ENCODE measurements at regions not wholly inside any gene's neighbourhood (a gene's known extent, or its start where the extent isn't known, plus 50 kb on each side); places are given as distances from the start of the nearest gene placed in this dataset.

GRCh38 chr11:11038782-11039181 is 180.9 kb upstream of the ZBED5 start:
- no peak for DNase-seq

- no peak for DNase-seq
These were observed 180.5 kb upstream of the ZBED5 start for GRCh38 chr11:11038352-11038751.

GRCh38 chr11:11036848-11037732 is 179.2 kb upstream of the ZBED5 start:
- peak in 3 of 5 donors; percentile 16 to 46 (median 37) for DNase-seq

DNA sequence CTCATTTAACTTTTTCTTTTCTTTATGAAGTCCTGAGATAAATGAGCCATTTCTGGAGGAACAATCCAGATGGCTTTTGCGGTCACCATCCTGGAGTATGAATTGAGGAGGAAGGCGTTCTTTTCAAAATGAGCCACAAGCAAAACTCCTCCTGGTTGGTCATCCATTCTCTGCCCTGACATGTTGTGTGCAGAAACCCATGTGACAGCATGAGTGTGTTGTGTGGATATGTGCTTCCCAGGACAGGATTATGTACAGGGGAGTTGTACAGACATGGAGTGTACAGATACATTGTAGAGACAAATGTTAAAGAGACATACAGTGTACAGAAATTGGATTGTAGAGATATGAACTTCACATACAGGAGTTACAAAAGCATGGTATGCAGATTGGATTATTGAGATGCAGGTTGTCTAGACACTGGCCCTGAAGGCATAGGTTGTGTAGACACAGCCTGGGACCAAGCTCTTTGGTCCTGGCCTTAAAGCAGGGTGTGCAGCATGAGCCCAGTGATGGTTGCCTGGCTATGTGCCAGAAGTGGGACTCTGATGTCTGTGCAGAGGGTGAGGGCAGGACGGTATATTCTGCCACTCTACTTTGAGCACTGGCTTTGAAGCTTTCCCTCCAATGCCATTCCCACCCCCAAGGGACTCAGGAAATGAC is 178.5 kb upstream of the ZBED5 start:
- no peak for DNase-seq

GRCh38 chr11:11035331-11035730 is 177.5 kb upstream of the ZBED5 start:
- DNase-seq, result no peak

GRCh38 chr11:11034476-11034875 is 176.6 kb upstream of the ZBED5 start:
- DNase-seq, result no peak

DNA sequence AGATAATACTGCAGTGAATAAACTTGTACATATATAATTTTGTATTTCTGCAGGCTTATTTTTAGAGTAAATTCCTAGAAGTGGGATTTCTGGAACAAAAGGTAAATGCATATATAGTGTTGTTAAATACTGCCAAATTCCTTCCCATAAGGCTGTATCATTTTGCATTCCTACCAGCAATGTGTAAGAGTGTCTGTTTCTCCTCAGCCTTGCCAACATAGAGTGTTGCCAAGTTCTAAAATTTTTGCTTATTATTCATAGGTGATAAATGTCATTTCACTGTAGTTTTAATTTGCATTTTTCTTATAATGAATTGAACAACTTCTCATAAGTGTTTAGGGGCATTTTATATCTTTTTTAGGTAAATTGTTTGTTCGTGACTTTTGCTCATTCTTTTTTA is 174.2 kb upstream of the ZBED5 start:
- DNase-seq, result no peak

DNA sequence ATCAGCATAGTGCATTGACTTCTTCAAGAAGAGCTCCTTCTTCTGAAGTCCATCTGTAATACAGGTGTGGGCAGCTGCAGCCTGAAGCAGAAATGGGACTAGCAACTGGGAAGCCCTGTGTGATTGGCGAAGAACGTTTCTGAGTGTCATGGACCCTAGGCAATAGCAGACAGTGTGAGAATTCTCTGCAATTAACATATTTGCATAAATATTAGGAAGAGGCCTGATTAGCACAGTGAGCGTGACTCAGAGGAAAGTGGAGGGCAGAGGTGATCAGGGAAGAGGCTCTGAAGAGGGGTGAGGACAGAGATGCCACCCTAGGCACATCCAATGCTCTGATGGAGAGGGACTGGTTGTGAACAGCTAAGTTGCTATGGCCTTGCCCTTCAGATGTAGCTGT is 171.2 kb upstream of the ZBED5 start:
- DNase-seq, result no peak

DNA sequence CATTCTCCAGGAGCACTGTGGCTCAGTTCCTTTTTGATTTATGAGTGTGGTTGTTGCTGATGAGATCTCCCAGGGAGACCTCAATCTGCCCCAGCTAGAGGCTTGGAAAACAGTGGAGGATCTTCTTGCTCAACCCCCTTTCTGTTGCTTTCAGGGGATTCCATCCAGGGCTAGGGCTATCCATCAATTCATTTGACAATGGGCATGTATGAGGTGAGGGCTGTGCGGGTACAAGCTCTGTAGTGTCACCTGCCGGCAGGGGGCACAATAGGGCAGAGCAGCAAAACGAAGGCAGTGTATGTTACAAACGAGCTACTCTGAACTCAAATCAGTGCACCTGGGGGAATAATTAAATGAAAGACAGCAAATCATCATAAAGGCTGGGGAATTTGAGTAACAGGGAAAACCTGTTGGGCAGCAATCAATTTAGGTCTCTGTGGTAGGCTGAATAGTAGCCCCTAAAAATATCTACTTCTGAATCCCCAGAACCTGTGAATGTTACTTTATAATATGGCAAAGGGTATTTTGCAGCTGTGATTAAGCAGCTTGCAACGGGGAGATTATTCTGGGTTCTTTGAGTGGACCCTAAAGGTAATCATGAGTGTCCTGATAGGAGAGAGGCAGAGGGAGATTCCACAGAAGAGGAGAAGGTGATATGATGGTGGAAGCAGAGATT is 170.3 kb upstream of the ZBED5 start:
- peak; percentile 36 to 73 (median 69) for DNase-seq

DNA sequence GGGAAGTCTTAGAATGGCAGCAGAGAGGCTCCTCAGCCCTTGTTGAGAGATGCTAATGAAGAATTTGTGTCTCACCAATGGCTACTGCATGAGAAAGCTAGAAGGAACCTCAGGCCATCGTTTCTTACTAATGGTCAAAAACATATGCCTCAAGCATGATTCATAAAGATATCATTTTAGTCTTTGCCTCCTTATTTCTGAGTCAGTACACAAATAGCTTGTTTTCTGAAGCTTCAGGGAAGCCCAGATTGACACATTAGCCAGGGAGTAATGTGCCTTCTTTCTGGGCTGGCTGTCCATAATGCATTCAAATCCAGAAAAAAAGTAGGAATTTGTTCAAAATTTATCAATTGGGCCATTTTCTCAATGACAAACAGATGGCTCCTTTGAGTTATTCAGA is 169.4 kb upstream of the ZBED5 start:
- no peak for DNase-seq

DNA sequence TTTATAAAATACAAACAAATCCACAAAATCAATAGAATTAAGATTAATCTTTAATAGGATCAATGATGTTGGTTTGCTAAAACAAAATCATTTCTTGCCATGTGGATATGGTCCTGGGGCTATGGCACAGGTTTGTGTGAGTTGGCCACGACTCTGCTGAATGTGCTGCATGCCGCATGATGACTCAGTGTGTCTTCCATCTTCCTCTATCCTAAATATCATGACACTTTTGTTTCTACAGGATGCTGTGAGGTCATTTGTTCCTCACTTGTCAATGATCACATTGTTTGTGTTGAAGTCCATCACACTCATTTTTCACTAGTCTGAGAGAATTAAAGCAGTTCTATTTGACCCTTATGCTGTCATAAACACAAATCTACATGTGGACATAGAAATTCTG is 167.2 kb upstream of the ZBED5 start:
- DNase-seq, result no peak

- peak in 1 of 5 donors; percentile 9 for DNase-seq
These were observed 164.4 kb upstream of the ZBED5 start for GRCh38 chr11:11022125-11022730.

DNA sequence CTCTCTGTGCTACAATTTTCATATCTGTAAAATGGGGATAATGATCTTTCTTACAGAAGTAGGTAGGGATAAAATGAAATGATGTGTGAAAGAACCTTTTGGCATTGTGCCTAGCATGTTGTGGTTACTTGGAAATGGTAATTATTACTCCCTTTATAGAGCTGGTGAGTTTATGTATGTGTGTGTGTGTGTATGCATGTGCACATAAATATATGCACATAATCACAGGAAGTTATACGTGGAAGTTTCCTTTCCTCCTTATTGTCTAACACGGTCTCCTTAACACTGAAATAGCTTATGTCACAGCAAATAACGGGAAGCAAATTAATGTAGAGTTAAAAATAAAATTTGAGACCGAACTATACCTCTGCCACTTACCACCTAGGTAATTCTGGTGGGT is 163.7 kb upstream of the ZBED5 start:
- no peak for DNase-seq

- no peak for DNase-seq
These were observed 162.9 kb upstream of the ZBED5 start for GRCh38 chr11:11020747-11021149.

- no peak for DNase-seq
These were observed 162.4 kb upstream of the ZBED5 start for GRCh38 chr11:11020219-11020726.

- no peak for DNase-seq
These were observed 159.1 kb upstream of the ZBED5 start for GRCh38 chr11:11016943-11017342.

- DNase-seq, result no peak
These were observed 158.2 kb upstream of the ZBED5 start for GRCh38 chr11:11016068-11016467.

GRCh38 chr11:11011617-11012016 is 153.8 kb upstream of the ZBED5 start:
- DNase-seq, result no peak

DNA sequence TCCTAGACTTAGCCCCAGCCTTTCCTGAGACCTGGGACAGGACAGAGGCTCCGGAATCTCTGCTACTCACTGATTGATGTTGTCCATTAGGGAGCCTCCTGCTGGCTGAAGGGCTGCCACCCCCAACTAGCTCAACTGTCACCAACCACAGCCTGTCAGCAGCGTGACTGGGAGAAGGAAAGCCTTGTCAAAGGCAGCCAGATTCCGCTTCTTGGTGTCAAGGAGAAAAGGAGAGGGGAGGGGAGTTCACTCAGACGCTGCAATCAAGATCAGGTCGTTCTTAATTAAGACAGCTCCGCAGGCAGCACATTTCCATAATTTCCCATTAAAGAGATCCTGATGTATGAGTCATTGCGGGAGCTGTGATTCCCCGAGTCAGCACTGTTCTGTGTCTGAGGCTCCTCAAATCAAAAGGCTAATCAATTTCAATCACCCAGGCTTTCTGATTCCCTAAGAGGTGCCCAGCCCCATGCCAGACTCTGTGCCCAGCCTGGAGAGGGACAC is 152.8 kb upstream of the ZBED5 start:
- DNase-seq, result peak in 1 of 5 donors; percentile 1

DNA sequence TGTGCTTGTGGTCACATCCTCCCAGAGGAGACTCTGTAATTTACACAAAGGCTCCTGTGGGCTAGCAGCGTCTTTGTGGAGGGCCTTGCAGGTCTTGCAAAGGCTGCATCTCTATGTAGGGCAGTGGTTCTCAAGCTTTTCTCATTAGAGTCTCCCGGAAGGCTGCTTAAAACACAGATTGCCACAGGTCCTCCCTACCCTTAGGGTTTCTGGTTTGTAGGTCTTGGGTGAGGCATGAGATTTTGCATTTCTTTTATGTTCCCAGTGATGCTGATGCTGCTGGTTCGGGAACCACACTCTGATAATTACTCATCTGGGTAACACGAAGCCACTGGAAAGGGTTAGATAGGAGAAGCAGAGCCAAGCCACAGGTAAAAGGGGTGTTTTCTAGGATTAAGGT is 151.3 kb upstream of the ZBED5 start:
- no peak for DNase-seq

GRCh38 chr11:11004069-11004468 is 146.2 kb upstream of the ZBED5 start:
- DNase-seq, result no peak

- DNase-seq, result no peak
These were observed 145.4 kb upstream of the ZBED5 start for GRCh38 chr11:11003226-11003625.

Data from T-helper 1 cell (primary cell).